ENCODE measurements at regions not wholly inside any gene's neighbourhood (a gene's known extent, or its start where the extent isn't known, plus 50 kb on each side); places are given as distances from the start of the nearest gene placed in this dataset.
"Not testable (repeated sequence)": the region's sequence is repeated elsewhere in the genome, so short reads cannot be mapped to it uniquely, and the experiment has no call there.

DNA sequence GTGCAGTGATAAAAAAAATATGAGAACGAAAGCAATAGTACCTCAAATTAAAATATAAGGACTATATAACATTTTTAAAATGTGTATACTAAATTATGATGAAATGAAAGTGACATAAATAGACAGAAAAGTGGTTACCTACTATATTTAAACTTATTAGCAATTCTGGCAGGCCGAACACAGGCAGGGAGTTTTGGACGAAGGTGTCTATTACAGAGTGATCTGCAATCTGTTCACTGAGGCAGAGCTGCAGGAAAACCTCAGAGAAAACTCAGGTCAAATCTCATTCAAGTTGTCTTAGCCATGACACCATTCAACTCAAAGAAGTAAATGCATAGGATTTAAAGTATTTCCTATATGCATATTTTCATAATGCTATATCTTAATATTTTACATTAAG is 274.8 kb upstream of the GULP1 start:
- DNase-seq = no peak
- intact Hi-C loops (cut with DNase I) = no loop called here

DNA sequence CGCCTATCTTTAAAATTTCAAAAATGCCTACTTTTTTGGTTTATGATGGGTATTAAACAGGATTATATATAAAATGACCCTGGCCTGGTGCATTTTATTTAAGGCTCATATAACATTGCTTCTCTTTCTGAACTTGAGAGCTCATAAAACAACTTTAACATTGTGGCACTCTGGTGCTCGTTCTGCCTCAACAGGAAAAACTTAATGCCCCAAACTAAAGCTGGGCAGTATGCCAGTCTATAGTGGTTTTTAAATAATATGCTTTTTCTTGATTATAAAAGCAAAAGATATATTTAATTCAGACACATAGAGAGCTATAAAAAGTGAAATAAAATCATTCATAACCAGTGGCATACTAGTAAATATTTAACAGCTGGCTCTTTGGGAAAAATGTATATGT is 269.3 kb upstream of the GULP1 start:
- intact Hi-C loops (cut with DNase I) = no loop called here
- DNase-seq = no peak

DNA sequence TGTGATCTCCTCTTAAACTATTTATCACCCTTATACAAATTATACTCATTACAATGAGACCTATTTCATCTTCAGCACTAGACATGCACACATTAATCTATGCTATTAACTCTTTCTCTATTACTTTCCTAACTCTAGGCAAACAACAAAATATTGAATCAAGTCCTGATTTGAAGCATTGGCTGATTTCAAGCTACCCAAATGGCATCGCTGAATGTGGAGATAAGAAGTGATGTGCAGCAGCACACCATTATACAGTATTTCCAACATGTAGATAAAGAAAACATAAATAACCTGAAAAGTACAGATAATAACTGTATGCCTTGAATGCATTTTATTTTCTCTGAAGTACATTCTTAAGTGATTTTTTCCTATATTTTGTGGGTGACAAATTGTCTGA is 268.6 kb upstream of the GULP1 start:
- no peak for DNase-seq
- intact Hi-C loops (cut with DNase I) = no loop called here

DNA sequence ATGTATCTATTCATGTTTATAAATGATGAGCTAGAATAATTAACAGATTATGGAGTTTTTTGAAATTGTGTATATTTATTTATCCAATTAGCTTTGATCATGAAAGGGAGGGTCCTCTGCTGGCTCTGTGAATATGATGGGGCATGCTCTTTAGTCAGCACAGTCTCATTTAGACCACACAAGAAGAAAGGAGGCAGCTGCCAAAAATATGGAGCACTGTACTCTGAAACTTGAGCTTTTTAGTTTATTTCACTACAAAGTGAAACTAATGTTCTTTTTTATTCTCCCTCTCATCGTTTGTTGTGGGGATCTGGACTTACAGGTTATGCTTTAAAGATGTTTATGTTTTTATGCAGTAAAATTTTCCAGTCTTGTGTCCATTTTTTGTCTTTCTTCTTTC is 266.9 kb upstream of the GULP1 start:
- intact Hi-C loops (cut with DNase I) = no loop called here
- no peak for DNase-seq

DNA sequence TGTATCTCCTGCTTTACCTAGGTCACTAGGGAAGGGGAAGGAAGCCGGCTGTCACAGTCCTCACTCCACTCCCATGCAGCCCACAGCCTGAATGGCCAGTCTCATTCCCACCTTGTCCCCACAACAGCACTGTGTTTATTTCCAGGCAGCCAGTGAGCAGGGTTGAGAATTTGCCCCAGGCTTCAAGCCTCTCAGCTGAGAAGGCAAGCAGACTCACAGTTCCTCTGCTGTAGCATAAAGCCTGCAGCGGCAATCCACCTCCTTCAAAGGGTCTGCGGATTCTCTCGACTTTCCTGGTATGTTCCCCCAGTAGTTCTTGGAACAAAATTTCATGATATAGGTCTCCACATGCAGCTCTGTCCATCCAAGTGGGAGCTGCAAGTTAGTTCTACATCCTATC is 262.9 kb upstream of the GULP1 start:
- DNase-seq = no peak
- intact Hi-C loops (cut with DNase I) = no loop called here

DNA sequence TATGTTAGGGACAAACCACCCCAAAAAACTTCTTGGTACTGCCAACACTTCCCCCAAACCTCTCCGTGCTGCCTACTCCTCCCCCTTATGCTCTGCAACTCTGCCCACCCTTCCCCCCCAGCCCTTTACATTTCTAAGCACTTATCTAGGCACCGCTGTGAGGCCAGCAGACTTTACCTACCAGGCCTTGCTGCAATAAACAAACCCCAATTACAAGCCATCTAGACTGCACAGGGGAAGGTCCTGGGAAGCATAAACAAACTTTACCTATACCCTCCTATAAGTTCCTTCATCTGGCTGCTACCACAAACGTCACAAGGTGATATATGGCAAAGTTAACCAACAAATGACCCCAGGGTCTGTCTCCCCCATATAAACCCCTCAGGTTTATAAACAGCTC is 259.4 kb upstream of the GULP1 start:
- intact Hi-C loops (cut with DNase I) = no loop called here
- DNase-seq = no peak

DNA sequence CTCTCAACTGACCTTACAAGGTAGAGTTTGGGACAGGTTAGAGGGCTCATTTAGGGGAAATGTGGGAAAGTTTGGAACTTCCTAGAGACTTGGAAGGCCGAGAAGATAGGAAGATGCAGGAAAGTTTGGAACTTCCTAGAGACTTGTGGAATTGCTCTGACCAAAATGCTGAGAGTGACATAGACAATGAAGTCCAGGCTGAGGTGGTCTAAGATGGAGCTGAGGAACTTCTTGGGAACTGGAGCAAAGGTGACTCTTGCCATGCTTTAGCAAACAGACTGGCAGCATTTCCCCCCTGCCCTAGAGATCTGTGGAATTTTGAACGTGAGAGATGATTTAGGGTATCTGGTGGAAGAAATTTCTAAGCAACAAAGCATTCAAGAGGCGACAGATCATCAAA is 258.9 kb upstream of the GULP1 start:
- intact Hi-C loops (cut with DNase I) = no loop called here
- no peak for DNase-seq

DNA sequence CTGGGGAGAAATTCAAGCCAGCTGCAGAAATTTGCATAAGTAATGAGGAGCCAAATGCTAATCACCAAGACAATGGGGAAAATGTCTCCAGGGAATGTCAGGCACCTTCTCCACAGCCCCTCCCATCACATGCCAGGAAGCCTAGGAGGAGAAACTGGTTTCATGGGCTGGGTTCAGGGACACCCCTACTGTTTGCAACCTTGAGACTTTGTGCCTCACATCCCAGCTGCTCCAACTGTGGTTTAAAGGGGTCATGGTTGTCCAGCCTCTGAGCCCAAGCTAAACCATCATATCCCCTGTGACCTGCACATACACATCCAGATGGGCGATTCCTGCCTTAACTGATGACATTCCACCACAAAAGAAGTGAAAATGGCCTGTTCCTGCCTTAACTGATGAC is 258.4 kb upstream of the GULP1 start:
- intact Hi-C loops (cut with DNase I) = not testable (repeated sequence)

DNA sequence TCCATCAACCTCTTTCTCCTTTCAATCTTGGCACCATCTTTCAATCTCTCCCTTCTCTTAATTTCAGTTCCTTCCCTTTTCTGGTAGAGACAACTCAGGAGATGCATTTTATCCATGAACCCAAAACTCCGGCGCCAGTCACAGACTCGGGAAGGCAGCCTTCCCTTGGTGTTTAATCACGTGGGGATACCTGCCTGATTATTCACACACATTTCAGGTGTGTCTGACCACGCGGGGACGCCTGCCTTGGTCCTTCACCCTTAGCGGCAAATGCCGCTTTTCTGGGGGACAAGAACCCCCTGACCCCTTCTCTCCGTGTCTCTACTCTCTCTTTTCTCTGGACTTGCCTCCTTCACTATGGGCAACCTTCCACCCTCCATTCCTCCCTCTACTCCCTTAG is 257.6 kb upstream of the GULP1 start:
- DNase-seq; intact Hi-C loops (cut with DNase I): not testable (repeated sequence)

More for the DNA sequence above, 258.4 kb upstream of the GULP1 start:
- DNase-seq = not testable (repeated sequence)

DNA sequence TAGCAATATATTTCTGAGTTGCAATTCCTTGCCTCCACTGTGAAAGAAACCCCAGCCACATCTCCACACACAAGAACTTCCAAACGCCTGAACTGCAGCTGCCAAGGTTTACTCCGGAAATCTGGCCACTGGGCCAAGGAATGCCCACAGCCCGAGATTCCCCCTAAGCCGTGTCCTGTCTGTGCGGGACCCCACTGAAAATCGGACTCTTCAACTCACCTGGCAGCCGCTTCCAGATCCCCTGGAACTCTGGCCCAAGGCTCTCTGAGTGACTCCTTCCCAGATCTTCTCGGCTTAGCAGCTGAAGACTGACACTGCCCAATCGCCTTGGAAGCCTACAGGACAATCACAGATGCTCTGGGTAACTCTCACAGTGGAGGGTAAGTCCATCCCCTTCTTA is 256.3 kb upstream of the GULP1 start:
- intact Hi-C loops (cut with DNase I) = not testable (repeated sequence)

DNA sequence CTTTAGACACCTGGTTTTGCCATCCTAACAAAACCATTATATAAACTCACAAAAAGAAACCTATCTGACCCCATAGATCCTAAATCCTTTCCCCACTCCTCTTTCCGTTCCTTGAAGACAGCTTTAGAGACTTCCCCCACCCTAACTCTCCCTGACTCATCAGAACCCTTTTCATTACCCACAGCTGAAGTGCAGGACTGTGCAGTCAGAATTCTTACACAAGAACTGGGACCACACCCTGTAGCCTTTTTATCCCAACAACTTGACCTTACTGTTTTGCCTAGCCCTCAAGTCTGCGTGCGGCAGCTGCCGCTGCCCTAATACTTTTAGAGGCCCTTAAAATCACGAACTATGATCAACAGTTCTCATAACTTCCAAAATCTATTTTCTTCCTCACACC is 254.9 kb upstream of the GULP1 start:
- intact Hi-C loops (cut with DNase I); DNase-seq: not testable (repeated sequence)

More for the DNA sequence above, 256.3 kb upstream of the GULP1 start:
- DNase-seq = not testable (repeated sequence)

DNA sequence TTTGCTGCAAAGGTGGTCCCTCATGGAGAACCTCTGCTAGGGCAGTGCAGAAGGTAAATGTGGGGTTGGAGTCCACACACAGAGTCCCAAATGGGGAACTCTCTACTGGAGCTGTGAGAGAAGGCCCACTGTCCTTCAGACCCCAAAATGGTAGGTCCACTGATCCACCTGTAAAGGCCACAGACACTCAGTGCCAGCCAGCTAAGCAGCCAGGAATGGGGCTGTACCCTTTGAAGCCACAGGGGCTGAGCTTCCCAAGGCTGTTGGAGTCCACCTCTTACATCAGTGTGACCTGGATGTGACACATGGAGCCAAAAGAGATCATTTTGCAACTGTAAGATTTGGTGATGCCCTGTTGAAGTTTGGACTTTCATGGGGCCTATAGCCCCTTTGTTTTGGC is 252.4 kb upstream of the GULP1 start:
- intact Hi-C loops (cut with DNase I) = no loop called here
- DNase-seq = no peak

DNA sequence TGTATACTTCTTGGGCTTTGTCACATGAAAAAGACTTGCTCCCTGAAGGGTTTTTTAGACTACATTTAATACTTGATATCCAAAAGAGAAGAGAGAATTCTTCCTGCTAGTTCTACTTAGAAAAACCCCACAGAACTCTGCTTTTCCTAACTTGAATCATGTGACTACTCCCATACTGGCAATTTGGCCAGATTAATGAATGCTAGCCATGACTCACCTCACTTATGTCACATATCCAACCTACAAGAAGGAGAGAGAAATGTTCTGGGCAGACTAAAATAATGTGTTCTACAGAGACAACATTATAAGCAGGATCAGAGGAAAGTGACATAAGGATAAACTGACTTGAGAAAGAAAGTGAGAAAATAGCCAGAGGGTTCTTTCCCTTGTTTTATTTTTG is 249.3 kb upstream of the GULP1 start:
- intact Hi-C loops (cut with DNase I) = no loop called here
- DNase-seq = no peak

DNA sequence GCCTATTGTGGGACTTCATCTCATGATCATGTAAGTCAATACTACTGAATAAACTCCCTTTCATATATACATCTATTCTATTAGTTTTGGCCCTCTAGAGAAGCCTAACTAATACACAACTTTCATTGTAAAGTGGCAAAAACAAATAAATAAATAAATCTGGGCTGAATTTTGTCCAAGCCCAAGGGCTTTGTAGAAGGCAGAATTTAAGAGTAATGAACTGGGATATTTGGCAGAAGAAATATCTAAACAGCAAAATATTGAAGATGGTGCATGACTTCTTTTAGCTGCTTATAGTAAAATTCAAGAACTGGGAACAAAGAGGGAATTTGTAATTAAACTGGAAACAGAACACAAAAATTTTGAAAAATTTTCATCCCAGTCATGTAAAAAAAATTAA is 246.7 kb upstream of the GULP1 start:
- DNase-seq = no peak
- intact Hi-C loops (cut with DNase I) = no loop called here

DNA sequence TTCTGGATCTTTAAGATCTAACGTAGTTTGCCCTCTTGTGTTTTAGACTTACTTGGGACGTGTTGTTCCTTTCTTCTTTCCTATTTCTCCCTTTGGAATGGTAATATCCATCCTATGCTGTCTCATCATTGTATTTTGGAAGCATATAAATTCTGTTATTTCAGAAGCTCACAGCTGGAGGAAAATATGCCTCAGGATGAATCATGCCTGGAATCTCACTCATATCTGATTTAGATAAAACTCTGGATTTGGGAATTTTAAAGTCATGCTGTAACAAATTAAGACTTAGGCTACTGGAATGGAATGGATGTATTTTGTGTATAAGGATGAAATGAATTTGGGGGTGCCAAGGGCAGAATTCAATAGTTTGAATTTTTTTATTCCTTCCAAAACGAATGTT is 245.2 kb upstream of the GULP1 start:
- no peak for DNase-seq
- intact Hi-C loops (cut with DNase I) = no loop called here

DNA sequence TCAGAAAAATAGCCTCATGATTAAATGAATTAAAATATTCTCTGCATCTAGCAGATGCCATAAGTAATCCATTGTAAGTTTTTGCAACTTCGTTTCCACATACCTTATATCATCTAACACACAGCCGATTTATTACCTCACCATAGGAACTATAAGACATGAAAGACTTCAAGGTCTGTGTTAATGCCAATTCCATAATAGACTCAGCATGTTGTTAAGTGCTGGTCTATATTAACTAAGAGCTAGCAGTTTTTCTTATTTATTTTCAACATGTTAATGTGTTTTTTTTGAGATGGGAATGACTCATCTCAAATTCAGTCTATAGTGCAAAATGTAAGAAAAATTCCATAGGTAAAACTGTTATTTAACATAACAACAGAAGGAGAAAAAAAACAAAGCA is 243.9 kb upstream of the GULP1 start:
- intact Hi-C loops (cut with DNase I) = no loop called here
- DNase-seq = no peak

DNA sequence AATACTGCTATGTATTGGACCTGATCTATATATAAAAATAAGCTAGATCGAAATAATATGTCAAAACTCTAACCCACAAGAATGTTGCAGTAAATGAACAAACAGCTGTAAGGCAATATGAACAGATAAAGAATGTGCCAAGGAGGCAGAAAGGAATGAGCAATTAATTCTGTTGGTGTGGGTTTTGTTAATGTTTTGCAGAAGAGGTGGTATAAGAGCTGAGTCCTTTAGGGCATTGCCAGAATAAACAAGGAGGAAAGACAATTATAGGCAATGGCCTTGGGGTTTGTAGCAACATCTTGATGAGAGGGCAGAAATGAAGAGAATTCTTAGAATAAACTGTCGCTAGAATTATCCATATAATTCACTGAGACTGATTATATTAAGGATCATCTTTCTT is 240.9 kb upstream of the GULP1 start:
- intact Hi-C loops (cut with DNase I) = no loop called here
- no peak for DNase-seq

DNA sequence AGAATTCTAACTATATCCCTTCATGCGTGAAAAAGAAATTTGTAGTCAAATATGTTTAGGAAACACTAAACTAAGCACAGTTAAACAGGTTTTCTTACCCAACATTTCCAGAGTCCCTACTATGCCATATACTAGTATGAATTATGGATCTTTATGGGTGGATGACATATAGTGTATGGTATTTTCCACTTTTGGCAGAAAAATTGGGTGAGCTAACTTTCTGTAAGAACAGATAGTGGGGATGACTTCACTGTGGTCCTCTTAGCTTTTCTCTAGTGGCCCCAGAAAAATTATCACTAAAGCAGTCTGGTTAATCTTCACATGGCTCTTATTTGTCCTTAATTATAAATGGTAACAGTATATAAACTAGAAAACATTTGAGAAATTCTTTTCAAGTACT is 240.0 kb upstream of the GULP1 start:
- intact Hi-C loops (cut with DNase I) = no loop called here

DNA sequence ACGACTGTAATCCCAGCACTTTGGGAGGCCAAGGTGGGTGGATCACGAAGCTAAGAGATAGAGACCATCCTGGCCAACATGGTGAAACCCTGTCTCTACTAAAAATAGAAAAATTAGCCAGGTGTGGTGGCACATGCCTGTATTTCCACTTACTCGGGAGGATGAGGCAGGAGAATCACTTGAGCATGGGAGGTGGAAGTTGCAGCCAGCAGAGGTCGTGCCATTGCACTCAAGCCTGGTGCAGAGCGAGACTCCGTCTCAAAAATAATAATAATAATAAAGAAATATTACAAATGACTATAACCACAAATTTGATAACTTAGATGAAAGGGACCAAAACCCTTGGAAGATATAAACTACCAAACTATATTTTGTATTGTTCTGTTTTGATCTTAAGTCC is 226.3 kb upstream of the GULP1 start:
- no peak for DNase-seq
- intact Hi-C loops (cut with DNase I) = no loop called here

More for the DNA sequence above, 240.0 kb upstream of the GULP1 start:
- no peak for DNase-seq

DNA sequence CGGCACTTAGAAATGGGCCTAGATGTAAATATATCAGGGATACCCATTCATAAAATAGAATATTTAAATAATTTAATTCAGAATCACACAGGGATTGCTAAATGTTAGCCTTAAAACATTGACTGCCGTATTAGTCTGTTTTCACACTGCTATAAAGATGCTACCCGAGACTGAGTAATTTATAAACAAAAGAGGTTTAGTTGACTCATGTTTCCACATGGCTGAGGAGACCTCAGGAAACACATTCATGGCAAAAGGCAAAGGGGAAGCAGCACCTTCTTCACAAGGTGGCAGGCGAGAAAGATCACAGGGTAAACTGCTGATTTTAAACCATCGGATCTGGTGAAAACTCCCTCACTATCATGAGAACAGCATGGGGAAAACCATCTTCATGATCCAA is 223.6 kb upstream of the GULP1 start:
- intact Hi-C loops (cut with DNase I) = no loop called here
- no peak for DNase-seq

DNA sequence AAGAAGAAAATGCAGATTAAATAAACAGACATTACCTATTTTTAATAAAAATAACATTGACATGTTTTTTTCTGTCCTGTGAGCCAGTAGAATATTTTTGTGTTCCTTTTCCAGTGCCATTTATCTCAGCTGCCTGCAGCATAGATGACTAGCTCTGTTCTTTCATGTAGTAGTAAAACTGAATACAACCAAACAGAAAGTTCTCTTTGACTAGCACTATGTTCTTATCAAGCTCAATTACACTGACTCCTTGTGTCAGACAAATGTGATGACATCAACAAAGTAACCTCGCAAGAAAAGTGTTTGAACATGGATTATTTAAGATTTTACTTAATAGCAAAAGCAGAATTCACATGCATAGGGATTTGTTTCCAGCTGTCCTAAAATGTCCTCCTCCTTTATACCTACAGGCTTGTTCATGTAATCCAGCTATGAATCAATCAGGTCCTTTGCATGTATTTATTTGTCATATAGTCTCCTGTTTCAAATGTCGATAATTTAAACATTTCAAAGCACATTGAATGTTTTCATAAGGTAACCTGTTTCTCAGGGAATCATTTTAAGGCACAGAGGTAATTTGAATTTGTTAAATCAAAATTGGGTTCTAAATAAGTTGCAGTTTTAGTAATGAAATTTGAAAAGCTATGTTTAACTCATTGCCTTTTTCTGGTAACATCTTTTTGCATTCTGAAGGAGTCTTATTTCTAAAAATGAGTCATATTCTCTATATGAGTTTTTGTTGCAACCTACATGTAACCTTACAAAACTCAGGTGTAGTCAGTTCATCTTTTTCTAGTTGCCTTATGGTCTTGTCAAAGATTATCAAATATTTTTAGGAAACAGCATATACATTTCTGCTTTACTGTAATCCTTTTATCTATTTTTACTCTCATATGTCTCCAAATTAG is 215.3 kb upstream of the GULP1 start:
- DNase-seq = no peak
- intact Hi-C loops (cut with DNase I) = no loop called here

All from head of caudate nucleus (tissue), 42 donors.